NCI-H2107 (cell line): ENCODE measurements at regions not wholly inside any gene's neighbourhood (a gene's known extent, or its start where the extent isn't known, plus 50 kb on each side); places are given as distances from the start of the nearest gene placed in this dataset.

Source experiments
- DNase-seq: peaks from one replicate; lab custom pipeline; 2025; lab: John Stamatoyannopoulos, UW

DNA sequence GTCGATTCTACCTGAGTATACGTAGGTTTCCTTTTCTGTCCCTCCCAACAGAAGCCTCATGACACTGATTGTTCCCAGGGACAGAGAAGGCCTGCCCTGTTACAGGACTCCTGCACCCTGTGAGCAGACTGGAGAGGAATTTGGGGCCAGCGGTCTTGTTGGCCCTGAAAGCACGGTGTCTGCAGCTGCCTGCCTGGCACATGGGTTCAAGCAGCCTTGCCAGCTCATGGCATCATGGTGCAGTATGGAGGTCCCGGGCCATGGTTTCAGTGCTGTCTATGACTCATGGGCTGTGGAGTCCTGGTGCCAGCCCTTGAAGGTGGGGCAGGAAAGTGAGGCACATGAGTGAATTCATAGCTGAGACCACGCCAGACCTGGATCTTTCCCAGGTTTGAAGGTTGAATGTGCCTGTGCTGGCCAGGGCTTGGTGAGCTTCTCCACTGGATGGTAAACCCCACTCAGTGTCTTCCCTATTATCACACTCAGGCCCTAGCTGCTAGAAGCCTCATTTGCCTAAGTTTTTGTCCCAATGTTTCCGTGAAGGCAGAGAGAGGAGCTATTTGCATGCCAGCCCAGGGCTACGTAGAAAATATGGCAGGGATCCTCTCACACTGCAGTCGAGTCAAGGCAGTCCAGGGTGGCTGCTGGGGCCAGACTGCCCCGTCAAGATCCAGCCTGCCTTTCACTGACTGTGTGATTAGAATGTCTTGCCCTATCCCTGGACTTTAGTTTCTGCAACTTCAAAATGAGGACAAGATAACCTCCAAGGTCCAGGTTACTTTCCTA is 277.2 kb upstream of the CCL2 start:
- DNase-seq = no peak

DNA sequence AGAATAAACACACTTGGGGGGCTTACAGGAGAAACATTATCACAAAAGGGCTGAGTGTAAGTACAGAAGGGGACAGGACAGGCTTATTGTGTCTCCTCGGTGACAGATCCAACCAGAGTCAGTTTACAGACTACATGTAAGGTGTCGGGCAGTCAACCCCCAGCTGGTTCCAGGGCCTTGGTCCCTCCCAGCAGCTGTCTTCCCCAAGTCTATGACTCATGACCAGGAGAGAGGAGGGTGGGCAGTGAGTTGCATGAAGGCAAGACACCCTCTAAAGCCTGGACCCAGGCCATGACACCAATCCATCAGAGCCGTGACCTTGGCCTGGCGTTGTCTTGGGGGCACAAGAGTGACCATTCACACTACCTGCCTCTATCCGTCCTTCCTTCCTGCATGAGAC is 276.2 kb upstream of the CCL2 start:
- no peak for DNase-seq

DNA sequence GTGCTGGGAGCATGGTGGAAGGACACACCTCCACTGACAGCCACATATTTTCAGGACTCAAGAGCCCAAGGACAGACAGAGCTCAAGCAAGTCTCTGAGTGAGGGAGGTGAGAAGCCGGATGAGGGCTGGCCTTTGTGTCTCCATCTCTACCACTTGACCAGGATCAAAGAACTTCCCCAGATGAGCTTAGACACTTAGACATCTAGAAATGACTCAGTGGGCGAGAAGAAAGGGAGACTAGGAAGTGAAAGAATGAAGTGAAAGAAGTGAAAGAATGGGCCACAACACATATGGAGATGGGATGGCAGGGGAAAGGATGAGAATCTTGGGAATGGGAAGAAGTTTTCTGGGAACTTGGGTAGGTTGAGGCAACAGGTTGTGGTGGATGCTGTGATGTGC is 274.9 kb upstream of the CCL2 start:
- DNase-seq = no peak

DNA sequence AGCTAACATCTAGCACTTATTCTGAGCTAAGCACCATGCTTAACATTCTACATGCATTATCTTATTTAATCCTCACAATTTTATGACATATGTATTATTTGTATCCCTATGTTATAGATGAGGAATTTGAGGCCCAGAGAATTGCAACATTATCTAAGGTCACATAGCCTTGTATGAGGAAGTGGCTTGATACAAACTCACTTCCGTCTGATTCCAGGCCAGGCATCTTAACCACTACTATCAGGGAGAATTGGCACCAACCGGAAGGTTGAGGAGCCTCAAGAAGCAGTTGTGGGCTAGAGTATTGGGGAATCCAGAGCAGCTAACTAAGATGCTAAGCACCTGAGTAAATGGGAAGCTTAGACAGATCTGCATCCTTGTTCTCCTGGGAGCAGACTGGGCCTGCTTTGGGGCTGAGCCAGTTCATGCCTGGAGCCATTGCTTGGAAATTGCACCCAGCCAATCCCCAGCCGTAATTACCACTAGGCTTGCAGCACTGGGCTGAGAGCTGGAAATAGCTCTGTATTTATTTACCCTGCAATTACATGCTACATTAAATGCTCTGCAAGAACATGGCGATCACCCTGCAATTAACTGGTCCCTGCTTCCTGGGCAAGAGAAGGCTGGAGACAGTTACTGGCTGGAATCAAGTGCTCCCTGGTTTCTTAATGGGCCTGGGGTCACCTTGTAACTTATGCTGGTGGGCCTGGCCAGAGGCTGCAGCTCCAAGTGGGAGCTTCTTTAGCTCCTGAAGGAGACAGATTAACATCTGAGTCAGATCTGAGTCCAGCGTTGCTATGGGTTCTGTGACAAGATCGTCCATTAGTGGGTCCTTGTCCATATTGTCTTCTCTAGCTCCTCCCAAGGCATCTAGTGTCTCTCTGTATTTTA is 273.1 kb upstream of the CCL2 start:
- no peak for DNase-seq

DNA sequence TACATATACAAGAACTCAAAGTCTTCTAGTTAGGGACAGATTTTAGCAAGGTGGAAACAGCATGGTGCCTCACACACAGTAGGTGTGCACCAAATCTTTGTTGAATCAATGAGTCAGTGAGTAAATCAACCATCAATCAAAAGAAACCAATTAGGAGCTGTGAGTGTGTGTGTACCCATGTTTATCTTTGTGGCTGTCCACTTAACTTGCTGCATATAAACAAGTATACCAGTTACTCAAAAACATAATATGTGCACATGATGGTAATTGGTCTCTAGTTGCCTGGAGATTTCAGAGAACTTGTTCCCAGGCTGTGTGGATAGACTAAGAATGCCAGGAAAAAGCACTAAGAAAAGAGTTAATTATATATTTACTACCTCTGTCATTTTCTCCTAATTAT is 272.2 kb upstream of the CCL2 start:
- DNase-seq = no peak

DNA sequence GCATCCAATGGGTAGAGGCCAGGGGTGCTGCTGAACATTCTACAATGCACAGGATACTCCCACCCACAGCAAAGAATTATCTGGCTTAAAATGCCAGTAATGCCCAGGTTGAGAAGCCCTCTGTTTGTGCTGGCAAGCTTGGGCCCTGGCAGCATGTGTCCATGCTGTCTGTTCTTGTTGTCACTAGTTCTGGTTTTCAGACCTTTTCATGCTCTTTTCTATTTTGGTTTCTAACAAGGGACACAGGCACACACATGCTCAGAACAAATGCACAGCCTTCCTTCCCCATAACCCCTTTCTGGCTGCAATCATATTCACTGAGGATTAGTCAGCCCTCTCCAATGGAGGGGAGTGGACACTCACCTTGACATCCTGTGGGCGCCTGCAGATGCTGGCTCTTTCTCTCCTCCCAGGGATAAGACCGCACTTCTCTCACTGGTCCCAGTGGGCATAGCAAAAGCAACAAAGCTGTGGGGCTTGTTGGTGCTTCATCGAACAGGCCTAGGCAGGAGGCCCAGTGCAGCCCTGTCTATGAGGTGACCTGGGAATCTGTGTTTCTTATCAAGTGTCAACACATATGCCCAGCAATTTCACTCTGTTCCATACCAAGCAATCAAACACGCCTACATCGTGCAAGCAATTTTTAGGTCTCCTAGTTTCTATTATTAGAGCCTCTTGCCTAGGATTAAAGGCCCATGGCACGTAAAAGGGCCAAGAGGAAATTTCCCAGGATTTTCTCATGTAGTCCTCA is 271.1 kb upstream of the CCL2 start:
- DNase-seq = no peak

DNA sequence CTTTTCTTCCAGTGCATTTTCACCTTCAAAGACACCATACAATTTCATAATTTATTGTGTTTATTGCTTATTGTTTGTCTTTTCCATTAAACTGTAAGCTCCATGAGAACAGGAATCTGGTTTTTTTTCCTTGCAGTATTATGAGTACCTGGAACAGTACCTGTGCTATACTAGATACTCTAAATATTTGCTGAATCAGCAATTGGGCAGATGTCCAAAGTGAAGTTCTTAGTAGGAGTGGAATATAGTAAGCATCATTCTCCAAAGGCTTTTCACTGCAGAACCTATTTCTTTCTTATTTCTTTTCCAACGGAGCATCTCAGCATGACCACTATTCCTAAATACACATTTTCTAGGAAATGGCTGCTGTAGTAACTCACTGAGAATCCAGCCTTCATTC is 269.0 kb upstream of the CCL2 start:
- DNase-seq = no peak

DNA sequence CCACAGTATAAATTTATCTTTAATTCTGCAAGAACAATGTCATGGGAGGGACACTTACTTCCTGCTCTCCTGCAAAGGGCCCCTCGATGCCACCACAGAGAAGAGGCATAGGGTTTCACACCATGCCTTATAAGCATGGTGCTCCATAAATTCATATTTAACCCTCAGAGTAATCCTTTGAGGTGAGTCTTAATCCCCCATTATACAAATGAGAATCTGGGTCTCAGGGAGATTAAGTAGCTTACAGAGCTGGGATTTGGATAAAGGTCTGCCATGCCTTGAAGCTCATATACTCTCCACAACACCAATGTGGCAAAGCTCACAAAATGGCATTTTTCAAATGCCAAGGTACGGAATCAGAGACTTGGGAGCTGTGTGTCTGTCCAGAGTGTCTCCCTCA is 268.5 kb upstream of the CCL2 start:
- no peak for DNase-seq

DNA sequence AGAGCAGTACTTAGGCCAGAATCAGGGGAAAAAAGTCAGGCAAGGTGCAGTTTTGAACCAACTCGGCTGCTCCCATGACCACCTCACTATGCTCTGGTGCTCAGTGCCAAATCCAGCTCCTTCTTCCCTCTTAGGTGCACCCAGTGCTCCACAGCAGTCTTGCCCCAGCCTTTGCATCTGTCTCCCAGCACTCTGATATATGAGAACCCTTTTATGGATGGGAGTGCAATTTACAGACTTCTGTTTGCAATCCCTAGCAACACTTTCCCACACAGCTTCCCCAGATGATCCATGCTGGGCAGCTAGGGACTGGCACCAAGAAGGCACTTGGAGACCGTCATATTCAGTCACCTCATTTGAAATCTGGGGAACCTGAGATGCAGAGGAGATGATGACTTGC is 267.9 kb upstream of the CCL2 start:
- DNase-seq = no peak

DNA sequence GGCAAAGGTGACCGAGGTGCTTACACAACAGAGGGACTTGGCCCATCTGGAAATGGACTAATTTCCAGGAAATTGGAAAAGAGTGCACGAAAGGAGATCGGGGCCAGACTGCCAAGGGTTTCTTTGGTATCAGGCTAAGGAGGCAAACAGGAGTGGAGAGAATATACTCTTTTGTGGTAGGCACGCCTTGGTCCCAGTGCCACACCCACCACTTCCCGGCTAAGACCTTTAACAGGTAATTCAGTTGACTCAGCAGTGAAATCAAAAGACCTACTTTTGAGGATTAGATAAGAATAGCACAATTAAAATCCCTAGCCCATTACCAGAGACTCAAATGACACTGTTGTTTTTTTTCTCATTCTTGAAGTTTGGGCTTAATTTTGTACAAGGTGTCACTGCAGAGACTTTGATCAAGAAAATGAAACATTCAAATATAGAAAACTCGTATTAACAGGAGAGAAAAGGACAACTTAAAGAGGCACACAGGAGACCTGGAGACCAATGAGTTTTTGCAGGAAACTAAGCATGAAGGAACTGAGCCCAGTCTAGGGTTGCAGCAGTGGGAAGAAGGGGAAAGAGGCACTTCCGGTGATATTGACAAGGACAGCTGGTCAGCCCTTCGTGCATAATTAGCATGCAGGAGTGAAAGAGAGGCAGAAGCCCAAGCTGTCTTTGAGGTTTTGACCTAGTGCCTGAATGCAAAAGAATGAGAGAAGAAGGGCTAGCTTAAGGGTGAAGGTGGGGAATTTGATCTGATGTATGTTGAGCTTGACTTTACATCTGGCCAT is 265.5 kb upstream of the CCL2 start:
- no peak for DNase-seq

DNA sequence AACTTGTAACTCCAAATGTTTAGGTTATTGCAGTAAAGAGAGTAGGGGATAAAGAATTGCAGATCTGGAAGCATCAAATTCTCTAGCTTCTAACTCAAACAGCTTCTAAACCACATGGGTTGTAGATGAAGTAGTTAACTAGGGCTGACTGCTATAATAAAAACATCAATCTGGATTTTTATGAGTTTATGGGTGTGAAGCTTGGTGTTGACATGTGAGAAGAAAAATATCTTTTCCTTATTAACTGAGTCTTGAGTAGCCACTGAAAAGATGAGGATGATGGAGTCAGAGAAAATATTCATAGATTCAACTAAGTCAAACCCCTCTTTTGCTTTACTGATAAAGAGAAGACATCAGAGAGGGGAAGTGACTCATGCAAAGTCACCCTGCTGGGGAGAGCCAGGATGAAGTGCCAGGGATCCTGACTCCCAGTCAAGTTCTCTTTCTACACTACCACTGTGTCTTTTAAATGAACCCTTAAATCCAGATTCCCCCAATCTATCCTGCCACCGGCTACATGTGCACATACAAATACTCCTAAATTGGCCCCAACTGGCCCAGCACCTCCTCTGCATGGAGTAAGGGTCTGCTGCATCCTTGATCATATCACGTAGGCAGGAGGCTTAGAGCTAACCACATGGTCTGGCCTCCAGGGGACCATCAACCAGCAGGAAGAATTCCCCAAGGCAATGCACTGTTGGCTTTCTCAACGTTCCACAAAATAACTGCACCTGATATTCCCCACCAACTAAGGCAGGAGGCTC is 264.0 kb upstream of the CCL2 start:
- DNase-seq = no peak

DNA sequence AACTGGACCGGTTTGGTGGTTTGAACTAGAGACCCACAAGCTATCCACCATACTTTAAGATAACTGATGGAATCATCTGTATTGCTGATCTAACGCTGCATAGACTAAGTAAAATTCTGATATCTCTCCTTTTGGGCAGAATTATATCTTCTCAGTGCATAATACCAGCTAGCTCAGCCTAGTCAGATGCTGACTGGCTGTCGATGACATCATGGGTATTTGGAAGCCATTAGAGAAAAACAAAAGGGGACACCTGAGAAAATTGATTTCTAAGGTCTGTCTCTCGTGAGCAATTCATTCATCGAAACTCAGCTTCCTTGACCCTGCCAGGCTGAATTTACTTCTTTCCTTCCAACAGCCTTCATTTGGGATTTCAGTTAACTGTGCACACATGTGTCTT is 263.0 kb upstream of the CCL2 start:
- no peak for DNase-seq

DNA sequence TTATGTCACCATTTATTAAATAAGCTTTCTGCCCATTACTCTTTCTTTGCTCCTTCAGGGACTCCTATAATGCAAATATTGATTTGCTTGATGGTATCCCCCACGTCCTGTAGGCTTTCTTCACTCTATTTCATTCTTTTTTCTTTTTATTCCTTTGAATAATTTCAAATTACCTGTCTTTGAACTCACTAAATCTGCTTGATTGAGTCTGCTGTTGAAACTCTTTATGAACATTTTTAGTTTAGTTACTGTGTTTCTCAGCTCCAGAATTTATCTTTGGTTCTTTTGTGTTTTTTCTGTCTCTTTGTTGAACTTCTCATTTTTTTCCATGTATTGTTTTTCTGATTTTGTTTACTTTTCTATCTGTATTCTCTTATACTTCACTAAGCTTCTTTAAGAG is 254.4 kb upstream of the CCL2 start:
- no peak for DNase-seq

DNA sequence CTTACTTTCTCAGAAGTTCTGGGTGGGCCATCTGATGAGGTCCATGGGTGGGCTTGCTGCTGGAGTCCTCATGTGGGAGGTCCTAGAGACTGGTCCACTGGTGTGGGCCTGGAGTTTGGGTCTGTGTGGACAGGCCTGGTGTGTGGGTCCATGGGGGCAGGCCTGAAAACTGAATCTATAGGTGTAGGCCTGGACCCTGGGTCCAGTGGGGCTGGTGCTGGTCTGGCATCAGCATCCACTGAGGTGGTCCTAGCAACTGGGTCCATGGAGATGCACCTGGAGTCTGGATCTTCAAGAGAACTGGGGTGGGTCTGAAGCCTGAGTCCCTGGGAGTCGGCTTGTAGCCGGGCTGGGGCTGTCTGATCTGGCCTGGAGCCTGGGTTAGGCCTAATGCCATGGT is 253.8 kb upstream of the CCL2 start:
- no peak for DNase-seq

DNA sequence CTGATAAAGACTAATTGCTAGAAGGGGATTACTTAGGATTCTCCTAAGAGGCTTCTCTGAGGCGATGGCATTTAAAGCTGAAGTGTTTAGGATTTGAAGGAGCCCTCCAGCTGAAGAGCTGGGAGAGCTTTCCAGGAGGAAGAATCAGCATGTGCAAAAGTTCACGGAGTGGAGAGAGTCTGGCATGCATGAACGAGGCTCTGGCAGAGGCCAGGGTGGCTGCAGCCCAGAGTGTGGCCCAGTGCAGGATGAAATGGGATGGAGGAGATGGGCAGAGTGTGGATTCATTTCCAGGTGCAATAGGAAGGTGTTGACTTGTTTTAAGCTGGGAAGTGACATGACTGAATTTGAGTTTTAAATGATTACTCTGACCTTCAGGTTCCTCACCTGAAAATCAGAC is 249.0 kb upstream of the CCL2 start:
- no peak for DNase-seq

DNA sequence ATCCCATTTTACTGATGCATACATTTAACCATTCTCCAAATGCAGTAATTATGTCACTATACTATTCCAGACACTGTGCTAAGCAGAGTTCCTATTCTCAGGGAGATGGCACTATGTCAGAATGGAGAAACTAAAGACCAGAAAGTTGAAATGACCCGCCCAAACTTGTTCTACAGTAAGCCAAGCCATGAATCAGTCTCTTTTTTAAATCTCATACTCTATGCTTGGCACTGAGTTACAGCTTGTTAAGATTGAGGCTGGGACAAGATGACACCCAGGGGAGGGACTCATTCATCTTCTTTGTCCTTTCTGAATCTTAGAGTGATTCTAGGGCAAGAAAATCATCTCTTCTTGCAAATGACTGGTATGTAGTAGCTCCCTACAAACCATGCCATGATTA is 247.0 kb upstream of the CCL2 start:
- DNase-seq = no peak

DNA sequence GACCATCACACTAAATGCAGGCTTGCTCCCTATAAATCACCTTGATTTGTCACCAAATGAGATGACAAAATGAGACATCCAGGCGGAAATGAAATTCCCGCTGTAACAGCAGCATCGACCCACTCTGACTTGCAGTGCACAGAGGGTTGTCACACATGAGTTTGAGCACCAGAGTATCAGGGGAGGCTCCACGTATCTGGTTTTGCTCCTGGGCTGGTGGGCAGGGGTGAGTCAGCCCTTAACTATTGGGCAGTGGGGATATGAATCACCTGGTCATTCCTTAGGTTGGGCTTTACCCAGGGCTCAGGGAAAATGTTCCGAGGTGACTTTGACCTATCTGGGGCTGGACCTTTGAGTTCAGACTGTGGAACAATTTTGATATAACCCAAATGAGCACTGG is 245.2 kb upstream of the CCL2 start:
- no peak for DNase-seq

DNA sequence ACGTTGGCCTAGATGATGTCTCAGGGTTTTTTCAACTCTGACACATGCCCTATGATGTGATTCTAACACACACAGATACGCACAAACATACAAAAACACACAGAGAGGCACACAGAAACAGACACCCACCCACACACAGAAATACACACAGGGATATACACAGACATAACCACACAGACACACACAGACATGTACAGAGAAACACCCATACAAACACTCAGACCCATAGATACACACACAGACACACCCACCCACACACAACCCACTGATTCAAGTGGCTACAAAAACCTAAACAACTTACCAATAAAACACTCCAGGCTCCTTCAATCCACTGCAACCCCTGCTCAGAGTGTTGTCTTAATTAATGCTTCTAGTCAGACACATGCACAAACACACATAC is 244.6 kb upstream of the CCL2 start:
- DNase-seq = no peak

DNA sequence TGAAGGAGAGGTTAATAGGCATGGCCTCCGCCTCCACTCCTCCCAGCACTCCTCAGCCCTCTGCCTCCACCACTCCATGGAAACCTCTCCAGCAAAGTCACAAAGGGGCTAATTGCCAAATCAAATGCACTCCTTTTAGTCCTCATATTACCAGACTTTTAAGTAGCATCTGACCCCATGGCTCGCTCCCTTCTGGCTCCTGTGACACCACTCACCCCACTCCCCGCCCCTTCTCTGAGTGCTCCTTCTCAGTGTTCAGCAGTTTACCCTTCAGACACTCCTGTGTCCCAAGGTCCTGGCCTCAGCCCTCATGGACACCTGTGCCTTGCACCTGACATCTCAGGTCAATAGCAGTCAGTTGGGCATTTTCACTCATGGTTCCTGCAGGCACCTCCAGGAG is 243.5 kb upstream of the CCL2 start:
- DNase-seq = no peak

DNA sequence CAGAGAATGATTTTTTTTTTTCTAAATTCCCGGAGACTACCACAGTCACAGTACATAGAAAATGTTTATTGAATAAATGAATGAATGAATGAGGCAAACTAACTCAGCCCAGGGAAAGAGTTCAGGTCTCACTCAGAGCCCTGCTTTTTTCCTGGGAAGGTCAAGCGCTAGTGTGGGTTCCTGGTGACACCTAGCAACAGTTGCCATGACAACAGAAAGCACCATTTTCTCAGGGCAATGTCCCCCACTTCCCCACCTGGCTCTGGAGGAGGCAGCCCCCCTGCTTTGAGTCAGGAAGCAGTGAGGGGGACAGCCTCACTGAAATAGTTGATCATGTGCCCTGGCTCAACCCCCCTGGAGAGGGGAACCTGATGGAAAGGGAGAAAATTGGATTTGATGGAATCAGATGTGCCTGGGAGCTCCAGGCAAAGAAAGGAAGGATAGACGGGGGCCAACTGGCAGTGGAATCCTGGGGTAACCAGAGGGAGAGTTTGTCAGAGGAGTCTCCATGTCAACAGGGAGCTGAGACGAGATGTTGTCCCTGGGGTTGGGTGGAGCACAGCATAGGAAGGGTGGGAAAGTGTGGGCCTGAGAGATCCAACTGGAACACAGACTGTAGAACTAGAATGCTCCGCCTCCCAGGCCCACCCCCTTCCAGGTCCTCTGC is 242.2 kb upstream of the CCL2 start:
- no peak for DNase-seq

DNA sequence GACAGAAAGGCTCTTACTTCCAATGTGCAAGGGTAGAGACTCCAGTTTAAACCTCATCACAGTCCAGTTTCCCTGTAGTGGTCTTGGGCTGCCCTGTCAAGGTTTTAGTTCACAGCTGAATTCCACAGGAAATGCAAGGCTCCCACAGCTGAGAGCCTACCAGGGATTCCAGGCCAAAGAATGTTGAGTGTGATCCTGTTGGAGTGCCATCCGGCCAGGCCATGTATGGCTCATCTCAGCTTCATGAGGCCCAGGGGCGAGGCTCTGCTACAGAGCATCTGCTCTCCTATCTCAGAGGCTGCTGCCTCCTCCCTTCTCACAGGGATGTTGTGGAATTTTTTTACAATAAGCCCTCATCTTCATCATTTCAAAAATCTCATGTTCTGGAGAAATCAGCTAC is 239.8 kb upstream of the CCL2 start:
- DNase-seq = no peak
